GM19043 (cell line): ENCODE measurements at regions not wholly inside any gene's neighbourhood (a gene's known extent, or its start where the extent isn't known, plus 50 kb on each side); places are given as distances from the start of the nearest gene placed in this dataset.

Experiments used
- ATAC-seq: cut with Tn5 transposase; IDR thresholded peaks from one replicate; pipeline ENCODE4 v1.9.1; 2021; ENCODE audit warnings: low read depth; ENCODE audit not compliant: unreplicated experiment

DNA sequence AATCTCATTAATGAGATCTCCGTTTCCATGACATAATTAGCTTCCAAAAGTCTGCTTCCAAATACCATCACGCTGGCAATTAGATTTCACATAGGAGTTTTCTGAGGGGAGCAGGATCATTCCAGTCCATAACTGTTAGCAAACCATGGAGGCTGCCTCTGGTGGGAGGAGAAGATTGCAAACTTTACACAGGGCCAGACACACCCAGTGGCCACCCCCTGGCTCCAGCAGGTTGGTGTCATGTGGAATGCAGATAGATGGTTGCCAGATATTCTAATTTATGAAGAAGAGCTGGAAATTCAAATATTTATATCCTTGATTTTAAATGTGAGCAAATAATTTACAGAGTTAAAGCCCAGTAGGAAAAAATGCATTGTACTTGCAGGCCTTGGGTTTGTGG, 164.2 kb downstream of the ICE1 start:
- ATAC-seq, result no peak

DNA sequence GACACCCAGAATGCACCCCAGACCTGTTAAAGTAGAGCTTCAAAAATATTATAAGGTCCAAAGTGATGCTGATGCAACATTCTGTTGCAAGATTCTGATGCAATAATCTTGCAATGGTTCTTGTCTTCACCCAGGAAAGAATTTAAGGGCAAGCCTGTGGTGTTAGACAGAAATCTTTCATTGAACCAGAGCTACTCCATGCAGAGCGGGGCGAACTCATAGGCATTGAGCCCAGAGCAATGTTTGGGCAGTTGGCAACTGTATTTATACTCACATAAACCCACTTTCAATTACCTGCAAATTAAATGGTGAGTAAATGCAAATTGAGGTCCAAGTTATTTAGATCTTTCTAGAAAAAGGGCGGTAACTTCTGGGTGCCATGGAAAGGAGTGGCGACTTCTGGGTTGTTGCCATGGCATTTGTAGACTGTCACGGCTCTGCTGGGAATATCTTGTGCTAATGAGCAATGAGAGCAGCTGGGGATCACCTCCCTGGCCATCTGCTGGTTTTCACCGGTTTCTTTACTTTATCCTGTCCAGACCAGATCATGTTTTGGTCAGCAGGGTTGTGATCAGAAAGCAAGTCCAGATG, 163.4 kb downstream of the ICE1 start:
- ATAC-seq, result no peak

DNA sequence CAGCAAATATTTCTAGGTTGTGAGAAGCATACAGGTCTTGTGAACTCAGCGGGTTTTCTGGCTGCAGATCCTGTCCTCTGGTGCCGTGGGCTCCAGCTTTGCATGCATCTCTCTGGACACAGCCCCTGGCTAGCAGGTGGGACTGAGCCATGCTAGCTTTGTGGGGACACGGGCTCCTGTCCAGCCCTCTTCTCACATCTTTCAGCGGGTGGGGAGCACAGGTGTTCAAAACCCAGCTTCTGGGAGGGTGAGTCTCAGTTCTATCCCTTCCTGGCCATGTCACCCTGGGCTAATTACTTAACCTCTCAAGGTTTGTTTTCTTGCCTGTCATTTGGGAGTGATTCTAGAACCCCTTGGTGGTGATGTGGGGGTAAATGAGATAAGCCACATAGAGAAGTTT, 162.3 kb downstream of the ICE1 start:
- no peak for ATAC-seq

DNA sequence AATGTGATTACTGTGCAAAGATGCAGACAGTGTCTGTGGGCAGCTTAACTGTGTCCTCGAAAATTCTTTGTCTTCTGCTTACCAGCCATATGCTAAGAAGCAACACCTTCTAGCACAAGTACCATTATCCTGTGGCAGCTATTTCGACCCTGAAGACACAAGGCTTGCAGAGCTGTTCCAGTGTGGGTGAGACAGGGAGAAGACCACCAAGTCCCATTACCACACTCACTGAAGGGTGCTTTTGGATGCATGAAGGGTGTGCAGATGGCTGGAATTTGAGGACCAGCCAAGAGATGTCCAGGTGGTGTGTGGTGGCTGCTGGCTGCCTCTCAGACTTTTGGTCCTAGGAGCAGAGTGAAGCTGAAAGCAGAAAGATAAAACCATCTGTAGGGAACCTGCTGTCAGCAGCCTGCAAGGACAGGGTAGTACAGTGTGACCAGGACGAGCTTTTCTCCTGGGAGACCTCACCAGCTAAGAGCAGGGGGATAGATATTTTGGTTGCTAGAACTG, 161.8 kb downstream of the ICE1 start:
- no peak for ATAC-seq

DNA sequence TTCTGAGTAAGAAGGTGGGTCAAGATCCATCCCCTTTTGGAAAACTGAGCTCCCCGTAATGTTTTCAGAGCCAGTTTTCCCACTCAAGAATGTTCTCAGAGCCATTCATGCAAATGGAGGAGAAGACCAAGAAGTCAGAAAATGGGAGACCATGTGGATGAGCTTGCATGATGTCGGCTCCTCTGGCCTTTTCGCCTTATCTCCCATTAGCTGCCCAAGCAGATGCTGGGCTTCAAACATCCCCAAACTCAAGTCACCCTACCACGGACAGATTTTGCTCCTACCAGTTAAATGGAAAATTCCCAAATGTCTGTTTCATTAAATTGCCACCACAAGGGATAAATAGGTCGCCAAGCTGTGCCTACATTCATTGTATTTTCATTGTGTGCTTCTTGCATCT, 161.4 kb downstream of the ICE1 start:
- ATAC-seq, result no peak

DNA sequence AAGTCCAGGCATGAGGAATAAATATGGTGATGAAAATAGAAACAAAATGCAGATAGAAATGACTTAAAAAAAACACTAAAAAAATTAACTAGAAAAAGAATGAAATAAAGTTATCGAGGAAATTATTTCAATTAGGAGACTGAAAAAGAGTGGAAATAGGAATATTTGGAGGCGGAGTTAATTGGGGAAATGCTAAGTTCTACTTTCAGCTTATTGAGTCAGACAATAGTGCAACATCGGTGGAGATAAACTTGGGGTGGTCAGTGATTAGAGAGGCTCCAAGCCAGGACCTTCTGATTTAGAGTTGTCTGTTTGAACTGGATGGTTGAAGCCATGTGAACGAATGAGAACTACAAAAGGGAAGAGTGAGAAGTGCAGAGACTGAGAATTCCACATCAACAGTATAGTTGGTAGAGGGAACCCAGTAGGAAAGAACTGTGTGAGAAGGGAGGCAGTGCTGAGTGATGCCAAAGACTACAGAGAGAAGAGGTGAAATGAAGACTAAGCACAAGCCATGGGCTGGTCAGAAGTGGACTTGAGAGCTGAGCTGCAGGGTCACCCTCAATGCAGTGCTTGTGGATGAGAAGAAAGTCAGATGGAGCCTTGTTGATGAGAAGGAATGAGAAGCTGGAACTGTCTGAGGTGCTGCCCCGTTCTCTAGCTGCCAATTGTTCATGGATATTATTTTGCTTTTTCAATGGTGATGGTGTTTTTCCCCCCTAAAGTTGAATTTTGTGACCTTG, 160.7 kb downstream of the ICE1 start:
- ATAC-seq, result no peak

DNA sequence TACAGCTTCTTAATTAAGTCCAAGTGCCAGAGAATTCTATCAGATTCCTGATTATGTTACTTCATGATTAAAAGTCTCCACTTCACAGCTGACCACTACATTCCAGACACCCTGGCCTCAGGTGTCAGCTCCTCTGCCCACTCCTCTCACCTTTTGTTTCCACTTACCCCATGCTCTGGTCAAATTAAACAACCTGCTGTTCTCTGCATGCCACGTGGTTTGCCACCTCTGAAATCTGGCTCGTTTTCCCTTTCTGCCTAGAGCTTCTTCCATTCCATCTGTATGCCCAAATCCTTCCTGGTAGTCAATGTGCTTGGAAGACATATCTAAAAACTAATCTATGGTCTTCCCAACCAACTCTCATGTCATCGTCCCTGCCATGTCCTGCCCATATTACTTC, 158.6 kb downstream of the ICE1 start:
- ATAC-seq, result no peak

DNA sequence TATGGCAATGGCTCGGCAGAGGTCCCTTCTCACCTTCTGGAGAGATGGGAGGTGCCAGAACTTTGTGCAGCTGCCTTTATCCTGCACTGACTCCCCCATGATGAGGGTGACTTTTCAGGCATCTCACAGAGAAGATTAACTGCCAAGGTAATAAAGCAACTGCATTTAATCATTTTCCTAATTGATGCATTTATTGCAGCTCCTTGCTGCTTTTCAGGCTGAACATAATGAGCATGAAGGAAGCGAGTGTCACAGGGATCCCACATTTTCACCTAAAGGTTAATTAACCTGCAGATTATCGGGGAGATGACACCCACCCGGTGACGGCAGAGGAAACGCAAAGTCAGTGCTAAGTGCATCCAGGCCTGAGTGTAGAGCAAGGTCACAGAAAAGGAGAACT, 154.3 kb downstream of the ICE1 start:
- no peak for ATAC-seq

DNA sequence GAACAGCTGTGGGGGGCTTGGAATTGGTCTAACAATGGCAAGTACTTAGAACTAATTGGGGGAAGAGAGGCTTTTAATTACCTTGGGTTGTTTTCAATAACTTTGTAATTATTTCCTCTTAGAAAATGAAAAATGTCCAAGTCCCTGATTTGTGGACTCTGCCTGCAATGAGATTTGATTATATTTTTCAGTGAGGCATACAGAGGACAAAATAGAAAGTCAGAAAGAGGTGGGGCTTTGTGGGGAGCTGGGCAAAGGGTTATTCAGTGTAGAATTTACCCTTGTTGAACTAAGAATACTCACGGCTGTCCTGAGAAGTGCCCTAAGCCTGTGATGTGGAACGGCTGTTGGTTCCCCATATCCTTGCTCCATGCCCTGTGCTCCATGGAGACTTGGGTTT, 153.0 kb downstream of the ICE1 start:
- no peak for ATAC-seq

DNA sequence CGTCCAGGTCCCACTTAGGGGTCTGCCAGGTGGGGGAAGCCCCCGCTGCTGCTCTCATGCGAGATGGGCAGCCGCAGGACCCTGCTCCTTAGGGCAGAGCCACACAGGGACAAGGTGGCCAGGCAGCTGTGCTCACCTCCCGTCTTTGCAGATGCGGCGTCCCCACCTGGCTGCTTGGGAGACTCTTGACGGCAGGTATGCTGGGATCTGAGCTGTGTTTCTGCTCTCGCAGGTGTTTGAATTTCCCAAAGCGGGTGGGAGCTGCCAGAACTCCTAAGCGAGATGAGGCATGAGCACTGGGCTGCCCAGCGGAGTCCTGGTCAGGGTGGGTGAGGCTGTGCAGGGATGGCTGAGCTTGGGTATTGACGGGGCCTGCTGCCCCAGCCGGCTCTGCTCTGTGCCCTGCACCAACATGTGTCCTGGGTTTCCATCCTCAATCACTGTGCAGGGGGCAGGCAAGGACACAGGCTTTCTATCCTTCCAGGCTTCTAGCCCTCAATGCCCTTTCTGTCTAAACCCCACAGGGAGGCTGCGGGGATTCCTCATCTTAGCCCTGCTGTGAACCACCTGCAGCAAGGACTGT, 151.4 kb downstream of the ICE1 start:
- no peak for ATAC-seq

DNA sequence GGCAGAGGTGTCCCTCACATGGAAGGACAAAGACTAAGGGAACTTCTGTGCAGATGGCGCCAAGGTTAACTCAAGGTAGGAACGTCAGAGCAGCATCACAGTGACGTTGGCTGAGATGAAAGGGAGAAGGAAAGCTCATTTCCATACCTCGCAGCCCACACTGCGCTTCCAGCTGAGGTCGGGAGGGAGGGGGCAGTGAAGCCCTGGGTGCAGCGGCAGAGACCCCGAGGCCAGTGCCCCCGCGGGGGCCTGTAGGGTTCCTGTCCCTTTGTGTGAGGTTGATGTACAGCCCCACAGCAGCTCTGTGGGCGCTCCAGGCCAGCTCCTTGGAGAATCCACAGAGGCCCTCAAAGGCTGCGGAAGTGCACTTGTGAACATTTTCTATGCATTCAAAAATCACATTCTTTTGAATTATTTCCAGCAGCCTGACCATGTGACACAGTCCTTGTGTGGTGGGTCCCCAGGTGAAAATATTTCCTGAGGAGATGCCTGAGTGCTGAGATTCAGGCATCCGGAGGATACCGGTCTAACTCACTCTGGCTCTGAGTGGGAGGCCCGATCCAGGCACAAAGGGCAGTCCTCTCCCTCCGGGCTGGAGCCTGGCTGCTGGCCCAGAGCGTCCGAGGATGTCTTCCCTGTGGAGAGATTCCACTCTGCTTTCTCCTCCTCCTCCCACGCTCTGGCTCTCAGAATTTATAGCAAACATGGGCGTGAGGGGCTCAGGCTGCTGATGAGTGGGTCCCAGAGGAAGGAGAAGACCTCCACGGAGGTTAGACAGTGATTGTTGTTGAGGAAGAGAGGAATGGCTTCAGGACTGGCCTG, 150.7 kb downstream of the ICE1 start:
- no peak for ATAC-seq

DNA sequence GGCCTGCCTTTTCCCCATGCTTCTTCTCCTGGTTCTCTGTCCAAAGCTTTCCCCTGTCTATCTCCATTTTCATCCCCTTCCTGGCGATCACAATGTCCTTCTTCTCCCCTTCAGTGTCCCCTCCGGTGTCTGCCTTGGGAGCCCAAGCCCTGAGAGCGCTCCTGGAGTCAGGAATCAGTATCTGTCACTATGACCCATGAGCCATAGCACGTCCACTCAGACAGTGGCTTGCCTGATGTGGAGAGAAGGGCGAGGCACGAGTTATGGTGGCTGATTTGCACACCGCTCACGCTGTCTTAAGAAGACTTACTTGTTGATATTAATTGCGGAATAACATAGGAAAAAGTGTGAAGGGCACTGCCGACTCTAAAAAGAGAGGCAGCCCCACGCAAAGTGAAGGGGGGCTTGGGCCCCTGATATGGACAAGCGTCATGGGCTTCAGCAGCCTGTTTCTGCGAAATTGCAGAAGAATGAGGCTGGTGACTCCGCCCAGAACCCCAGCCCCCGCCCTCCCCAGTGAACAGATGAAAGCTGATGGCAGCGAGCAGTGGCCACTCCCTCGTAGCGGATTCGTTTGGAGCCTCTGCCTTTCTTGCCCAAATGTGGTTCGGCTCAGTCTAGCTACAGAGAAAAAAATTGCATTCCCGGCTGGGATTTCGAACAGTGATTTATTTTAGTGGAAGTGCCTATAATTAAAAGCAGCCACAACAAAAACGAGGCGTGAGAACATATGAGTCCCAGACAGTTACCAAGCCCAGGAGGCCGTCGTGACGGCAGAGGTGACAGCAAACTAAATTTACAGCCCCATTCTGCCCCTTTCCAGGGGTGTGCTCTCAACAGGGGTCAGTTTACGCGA, 149.8 kb downstream of the ICE1 start:
- ATAC-seq, result no peak

DNA sequence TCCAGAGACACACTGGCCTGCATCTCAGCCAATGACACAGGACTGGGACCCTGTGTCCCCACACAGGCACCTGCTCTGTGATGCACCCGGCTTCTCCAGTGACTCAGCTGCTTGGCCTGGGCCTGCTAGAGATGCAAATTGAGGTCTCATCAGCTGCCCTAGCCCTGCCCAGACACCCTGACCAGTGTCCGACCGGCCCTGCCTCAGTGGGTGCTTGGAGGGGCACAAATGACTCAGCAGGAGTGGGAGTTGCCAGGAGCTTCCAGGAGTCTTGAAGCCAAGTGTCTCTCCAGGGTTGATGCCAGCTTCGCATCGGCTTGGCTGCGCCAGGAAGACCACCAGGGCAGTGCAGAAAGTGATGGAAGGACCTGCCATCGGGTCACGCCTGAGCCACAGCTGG, 148.2 kb downstream of the ICE1 start:
- ATAC-seq, result no peak

DNA sequence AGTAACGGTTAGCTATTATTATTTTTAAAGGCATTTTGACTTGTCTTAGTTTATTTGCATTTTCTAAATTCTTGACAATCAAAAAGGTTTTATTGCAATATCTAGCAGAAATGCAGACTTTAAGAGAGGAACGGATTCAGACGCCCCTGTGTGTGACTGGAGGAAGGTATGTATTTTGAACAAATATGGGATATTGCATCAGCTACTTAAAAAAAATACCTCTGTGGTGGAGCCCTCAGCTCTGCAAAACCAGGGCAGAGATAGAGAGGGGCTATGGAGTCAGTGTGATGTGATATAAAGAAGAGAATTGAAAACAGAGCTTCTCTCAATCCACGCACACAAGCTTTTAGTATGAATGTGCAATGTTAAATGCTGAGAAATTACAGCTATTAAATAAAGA, 142.4 kb downstream of the ICE1 start:
- ATAC-seq, result no peak

DNA sequence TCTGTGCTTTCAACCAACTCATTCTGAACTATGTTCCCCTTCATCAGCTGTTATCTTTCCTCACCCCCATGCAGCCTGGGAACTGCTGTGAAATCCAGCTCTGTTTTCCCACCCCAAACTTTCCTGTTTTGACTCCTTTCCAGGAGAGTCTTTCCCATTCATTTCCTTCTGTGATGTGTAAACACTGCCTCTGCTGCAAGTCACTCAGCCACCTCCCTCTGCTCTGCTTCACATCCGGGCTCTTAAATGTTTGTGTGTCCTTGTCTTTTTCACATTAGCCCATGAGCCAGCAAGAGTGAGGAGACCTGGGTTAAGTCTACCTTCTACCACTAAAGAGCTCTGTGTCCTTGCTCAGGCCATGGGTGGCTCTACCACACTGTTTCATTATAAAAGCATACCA, 137.5 kb downstream of the ICE1 start:
- ATAC-seq, result no peak

DNA sequence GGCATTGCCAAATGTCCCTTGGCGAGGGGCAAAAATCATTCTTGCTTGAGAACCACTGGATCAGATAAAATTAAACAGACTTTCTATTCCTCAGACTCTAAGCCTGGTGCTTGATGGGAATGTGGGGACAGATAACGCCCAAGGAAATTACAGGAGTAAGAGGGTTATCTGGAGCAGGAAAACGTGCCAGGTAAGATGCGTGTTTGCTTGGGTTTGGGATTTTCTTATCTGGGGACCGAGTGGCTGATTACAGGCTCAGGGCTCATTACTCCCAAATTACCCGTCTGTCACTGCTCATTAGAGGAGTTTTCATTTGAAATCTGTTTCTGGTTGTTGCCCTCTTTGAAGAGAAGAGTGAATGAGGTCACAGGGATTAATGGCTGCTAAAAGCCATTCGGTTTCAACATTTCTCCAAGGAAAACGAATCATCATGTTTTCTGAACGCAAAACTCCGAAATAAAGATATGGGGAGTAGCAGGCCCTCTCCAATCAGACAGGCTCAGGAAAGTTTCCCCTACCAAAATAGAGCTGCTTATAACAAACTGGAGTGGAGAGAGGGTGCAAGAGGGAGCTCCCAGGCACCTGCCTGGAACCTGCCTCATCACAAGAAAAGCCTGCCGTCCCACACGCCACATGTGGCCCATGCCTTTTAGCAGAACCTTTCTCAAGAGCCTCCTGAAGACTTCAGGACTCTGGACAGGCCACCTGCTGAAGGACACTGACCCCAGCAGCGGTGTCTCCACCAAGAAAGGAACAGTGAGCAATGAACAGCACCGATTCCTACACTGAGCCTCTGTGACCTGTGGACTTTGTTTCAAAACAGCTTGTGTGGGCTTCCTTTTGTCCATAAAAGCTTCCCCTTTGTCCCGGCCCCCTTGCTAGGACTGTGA, 136.4 kb downstream of the ICE1 start:
- ATAC-seq, result no peak

DNA sequence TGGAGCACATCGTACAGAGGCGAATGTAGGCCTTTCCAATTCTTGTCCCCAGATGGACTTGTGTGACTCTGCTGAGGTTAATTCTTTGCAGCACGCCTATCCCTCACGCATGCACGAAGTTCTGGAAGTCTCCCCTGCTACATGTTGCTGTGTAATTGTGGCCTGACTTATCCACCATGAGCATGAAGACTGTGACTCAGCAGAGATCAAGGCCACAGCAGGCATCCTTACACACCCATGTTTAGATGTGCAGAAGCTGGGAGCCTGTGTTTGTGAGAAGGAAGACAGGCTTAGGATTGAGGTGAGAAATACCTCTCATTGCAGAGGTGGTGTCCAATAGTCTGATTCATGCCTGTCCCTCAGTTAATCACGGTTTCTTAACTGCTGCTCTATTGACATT, 135.6 kb downstream of the ICE1 start:
- no peak for ATAC-seq

DNA sequence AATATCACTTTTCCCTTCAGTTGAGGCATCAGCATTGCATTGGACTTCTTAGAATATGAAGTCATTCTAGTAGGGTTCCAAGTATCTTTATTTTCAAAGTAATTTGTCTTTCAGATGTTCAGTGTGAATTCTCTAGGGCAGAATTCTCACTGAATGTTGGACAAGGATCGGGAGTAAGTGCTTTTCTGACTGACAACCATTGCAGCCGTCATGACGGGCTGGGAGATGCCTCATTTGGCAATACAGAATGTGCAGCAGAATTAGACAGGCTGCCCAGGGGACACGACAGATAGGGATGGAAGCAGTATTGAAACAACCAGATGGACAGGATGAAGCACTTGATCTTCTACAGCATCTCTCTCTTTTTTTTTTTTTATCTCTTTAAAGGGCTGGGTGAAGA, 129.0 kb downstream of the ICE1 start:
- no peak for ATAC-seq

DNA sequence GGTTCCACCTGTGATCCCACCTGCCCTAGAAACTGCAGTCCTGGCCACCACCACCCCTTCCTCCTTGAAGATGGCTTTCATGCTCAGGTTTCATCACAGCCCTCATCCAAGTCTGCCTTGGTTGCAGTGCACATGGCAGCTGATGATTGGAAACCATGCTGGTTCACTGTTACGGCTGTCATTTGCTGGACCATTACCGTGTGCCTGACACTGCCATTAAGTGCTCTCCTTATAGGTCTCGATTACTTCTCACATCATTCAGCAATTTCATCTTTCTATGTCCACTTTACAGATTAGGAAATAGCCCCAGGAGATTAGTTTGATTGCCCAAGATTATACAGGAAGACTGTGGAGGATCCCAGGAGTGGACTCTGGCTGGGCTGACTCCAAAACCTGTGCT, 123.9 kb downstream of the ICE1 start:
- ATAC-seq, result no peak
